Heart left ventricle (tissue), 16 donors: ENCODE measurements at regions not wholly inside any gene's neighbourhood (a gene's known extent, or its start where the extent isn't known, plus 50 kb on each side); places are given as distances from the start of the nearest gene placed in this dataset.

ENCODE experiments used
- ATAC-seq, 4 donors: fragments of 200-7000 bp; cut with Tn5 transposase; one replicate each; pipeline ENCODE4 v1.9.1; 2020 to 2022; ENCODE audit warnings: moderate library complexity in 4 of 4, mild to moderate bottlenecking in 3 of 4, moderate number of reproducible peaks in 1 of 4
- DNase-seq, 5 donors: peaks; one replicate each; pipeline ENCODE4 v3.0.0-alpha.2; 2020
- H3K27ac ChIP-seq, 12 donors: fragments of 200-600 bp; sonication (generic) in 4 of 12; one replicate each; pipeline versions ENCODE4 v1.5.0 to v1.8.0; 2016 to 2022; ENCODE audit warnings: mild to moderate bottlenecking in 2 of 12
- H3K27me3 ChIP-seq, 9 donors: fragments of 200-600 bp; sonication (generic) in 2 of 9; one replicate each; pipeline versions ENCODE4 v1.5.1 to v1.8.0; 2016 to 2022; ENCODE audit warnings: mild to moderate bottlenecking in 3 of 9
- H3K36me3 ChIP-seq, 9 donors: fragments of 200-600 bp; sonication (generic) in 2 of 9; one replicate each; pipeline versions ENCODE4 v1.5.0 to v1.8.0; 2018 to 2022; ENCODE audit warnings: mild to moderate bottlenecking in 2 of 9
- H3K4me1 ChIP-seq, 12 donors: fragments of 200-600 bp; sonication (generic) in 4 of 12; one replicate each; pipeline versions ENCODE4 v1.5.0 to v1.8.0; 2016 to 2022; ENCODE audit warnings: mild to moderate bottlenecking in 3 of 12
- H3K4me3 ChIP-seq, 12 donors: fragments of 200-600 bp; sonication (generic) in 4 of 12; one replicate each; pipeline versions ENCODE4 v1.5.0 to v1.8.0; 2017 to 2022; ENCODE audit warnings: mild to moderate bottlenecking in 9 of 12, moderate library complexity in 4 of 12
- H3K9me3 ChIP-seq, 12 donors: fragments of 200-600 bp; sonication (generic) in 4 of 12; one replicate each; pipeline versions ENCODE4 v1.5.0 to v1.8.0; 2016 to 2022; ENCODE audit warnings: mild to moderate bottlenecking in 1 of 12
- POLR2A ChIP-seq, 2 donors: fragments of 450-650 bp; IDR thresholded peaks; one replicate each; pipeline ENCODE4 v1.6.1; 2017; ENCODE audit warnings: antibody characterized with exemption in 2 of 2, mild to moderate bottlenecking in 2 of 2, moderate library complexity in 2 of 2
- WGBS, 4 donors: extraction: QIAGEN DNeasy Blood & Tissue Kit in 2 of 4; methylation state at CpG; one replicate each; pipeline versions ENCODE4 v1.1.5 to v1.1.7; 2013 to 2018; 5-methylcytosine and 5-hydroxymethylcytosine counted together
- intact Hi-C, 10 donors: fragments of 100-400 bp; cut with DNase I; formaldehyde crosslinking; loops; one replicate each; pipeline versions ENCODE4 v1.11.1 to v1.14.2; 2022
- TF ChIP-seq, protein P1 (sequence below), 12 donors: fragments of 200-600 bp; sonication (generic) in 4 of 12; IDR thresholded peaks; one replicate each; pipeline versions ENCODE4 v1.5.0 to v1.8.0; 2018 to 2022; ENCODE audit warnings: antibody characterized with exemption in 12 of 12, mild to moderate bottlenecking in 5 of 12
- donor health status: ischemic (EF 13 %, LVEDD 7.1; RV severe dilation, severe dysfunction).
- donor health status: healthy with polysubstance abuse.
- donor health status: DM: no; HTN: yes; CAD: no.
- donor health status: DM: no; HTN: no; CAD: no.
- donor health status: ischemic (EF 25% LVEDD 6.9; RV normal size, moderate dysfunction).
- donor health status: ischemic (EF 25% LVEDD 5.7; RV mildly dilated, moderate dysfunction).
- donor health status: healthy.
- donor health status: DM: yes; HTN: yes; CAD: no.
- donor health status: ischemic (EF 35%, LVEDD 5.7; RV mildly dilated, moderate dysfunction).
- donor health status: nonischemic (EF 11% LVEDD 7.7; RV severe dilation, severe dysfunction).
- donor health status: DM: yes; HTN: yes; CAD: no.
- donor health status: PGD.
- donor health status: ischemic (EF 29% LVEDD 5.4; RV normal size, mild dysfunction).
- donor health status: nonischemic (EF 23%, LVEDD 6.1; RV moderate dilation, normal function).

DNA sequence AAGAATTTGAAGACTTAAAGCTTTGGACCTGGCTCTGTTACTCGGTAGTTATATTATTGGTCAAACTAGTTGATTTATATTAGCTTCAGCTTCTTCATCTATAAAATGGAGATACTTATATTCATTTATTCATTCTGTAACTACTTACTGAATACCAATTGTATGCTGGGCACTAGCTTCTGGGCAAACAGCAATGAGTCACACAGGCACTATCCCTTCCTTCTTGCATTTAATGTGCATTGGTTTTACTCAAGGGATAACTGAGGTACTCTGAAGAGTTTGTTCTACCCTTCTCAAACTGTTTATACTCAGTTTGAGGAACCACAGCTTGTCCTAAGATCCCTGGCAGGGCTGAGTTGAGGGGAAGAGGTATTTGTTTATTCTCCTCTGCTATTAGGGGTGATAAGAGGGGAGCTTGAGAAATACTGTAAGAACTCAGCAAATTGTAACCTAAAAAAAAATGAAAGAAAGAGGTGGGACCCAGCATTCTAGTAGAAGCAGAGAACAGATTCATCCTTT is 825.4 kb upstream of the AMELY start:
- Histone ChIP-seq H3K27me3 (no peaks in the 10 kb centered on the region), H3K4me3 (no peak overlapping the region), H3K27ac (no peak overlapping the region), H3K4me1 (no peaks in the 10 kb centered on the region), H3K9me3 (no peaks in the 10 kb centered on the region), H3K36me3 (no peaks in the 10 kb centered on the region)
- intact Hi-C loops = no loop called here
- 84 to 97% methylated on average over 1 of the region's 1 CpG; no CpG with 5 or more reads in 2 of the 4 donors for WGBS, 4 donors
- no peak for TF ChIP-seq POLR2A (IDR thresholded peaks at IDR 0.05)
- TF ChIP-seq, protein P1, sequence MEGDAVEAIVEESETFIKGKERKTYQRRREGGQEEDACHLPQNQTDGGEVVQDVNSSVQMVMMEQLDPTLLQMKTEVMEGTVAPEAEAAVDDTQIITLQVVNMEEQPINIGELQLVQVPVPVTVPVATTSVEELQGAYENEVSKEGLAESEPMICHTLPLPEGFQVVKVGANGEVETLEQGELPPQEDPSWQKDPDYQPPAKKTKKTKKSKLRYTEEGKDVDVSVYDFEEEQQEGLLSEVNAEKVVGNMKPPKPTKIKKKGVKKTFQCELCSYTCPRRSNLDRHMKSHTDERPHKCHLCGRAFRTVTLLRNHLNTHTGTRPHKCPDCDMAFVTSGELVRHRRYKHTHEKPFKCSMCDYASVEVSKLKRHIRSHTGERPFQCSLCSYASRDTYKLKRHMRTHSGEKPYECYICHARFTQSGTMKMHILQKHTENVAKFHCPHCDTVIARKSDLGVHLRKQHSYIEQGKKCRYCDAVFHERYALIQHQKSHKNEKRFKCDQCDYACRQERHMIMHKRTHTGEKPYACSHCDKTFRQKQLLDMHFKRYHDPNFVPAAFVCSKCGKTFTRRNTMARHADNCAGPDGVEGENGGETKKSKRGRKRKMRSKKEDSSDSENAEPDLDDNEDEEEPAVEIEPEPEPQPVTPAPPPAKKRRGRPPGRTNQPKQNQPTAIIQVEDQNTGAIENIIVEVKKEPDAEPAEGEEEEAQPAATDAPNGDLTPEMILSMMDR (IDR thresholded peaks at IDR 0.05) = no peak
- no peak for DNase-seq
- ATAC-seq = no peak

DNA sequence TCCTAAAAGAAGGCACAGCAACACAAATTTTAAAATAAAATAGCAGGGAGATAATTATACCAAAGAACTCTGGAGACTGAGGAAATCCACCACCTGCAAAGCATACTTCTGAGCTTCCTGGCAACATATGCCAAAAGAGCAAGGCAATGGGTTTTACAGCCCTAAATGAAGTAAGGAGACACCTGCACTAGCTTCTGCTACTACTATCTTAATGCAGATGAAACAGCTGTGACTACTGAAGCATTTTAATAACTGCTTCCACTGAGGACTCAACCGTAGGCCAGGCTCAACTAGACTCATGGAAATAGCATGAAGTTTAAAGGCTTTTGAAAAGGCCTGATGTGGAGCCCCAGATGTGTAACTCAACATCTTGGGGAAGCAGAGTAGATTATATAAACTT is 820.1 kb upstream of the AMELY start:
- no peak for ATAC-seq
- no peaks in the 10 kb centered on the region for H3K27me3 ChIP-seq
- H3K9me3 ChIP-seq = no peaks in the 10 kb centered on the region
- no peak overlapping the region for H3K4me3 ChIP-seq
- H3K27ac ChIP-seq = no peak overlapping the region
- H3K4me1 ChIP-seq = peaks cover 0 to 5% (median 0%) of the 10 kb centered on the region in 12 donors
- no peak for DNase-seq
- intact Hi-C loops = no loop called here
- no peak for TF ChIP-seq POLR2A (IDR thresholded peaks at IDR 0.05)
- TF ChIP-seq, protein P1 (IDR thresholded peaks at IDR 0.05) = no peak
- WGBS, 4 donors = 59 to 76% methylated on average over 1 of the region's 1 CpG; no CpG with 5 or more reads in 2 of the 4 donors
- no peaks in the 10 kb centered on the region for H3K36me3 ChIP-seq

DNA sequence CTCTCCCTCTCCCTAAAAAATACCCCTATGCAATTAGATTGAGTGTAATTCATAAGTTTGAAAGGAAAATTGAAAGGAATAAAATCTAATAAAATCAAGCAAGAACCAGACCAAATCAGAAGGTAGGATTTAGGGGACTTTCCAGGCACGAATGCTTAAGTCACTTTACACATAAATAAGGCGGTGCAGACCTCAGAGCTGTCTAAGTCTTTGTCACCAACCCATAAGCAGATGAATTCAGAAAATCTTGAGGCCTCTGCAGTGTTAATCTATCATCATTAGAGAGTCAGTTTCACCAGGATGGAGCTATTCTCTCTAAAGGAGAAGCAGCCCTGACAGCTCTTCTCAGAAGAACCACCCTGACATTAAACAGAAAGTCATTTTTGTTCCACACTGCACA is 819.1 kb upstream of the AMELY start:
- Histone ChIP-seq H3K4me3 (no peak overlapping the region), H3K4me1 (peaks cover 0 to 5% (median 0%) of the 10 kb centered on the region in 12 donors), H3K36me3 (no peaks in the 10 kb centered on the region), H3K27ac (no peak overlapping the region), H3K27me3 (no peaks in the 10 kb centered on the region), H3K9me3 (no peaks in the 10 kb centered on the region)
- 89 to 94% methylated on average over 2 of the region's 2 CpGs; no CpG with 5 or more reads in 2 of the 4 donors for WGBS, 4 donors
- DNase-seq = no peak
- no peak for ATAC-seq
- no peak for TF ChIP-seq POLR2A (IDR thresholded peaks at IDR 0.05)
- TF ChIP-seq, protein P1 (IDR thresholded peaks at IDR 0.05) = no peak
- intact Hi-C loops = no loop called here

DNA sequence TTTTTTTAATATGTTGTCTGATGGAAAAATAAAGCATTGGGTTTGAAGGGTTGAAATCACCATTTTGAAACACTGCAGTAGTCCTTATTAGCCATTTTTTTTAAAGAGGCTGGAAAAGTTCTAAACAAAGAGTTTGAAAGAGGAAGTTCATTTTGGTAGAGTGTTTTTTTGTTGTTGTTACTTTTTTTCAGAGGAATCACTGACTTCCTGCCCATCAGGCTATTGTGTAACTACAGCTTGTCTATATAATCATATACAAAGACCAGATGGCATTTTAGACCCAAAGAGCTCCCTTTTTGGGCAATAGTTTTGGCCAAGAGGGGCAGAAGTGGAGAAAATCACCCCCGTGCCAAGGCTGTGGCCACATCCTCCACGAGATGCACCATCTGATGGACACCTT is 818.5 kb upstream of the AMELY start:
- intact Hi-C loops = no loop called here
- H3K27ac ChIP-seq = no peak overlapping the region
- H3K27me3 ChIP-seq = no peaks in the 10 kb centered on the region
- no peaks in the 10 kb centered on the region for H3K36me3 ChIP-seq
- no peaks in the 10 kb centered on the region for H3K9me3 ChIP-seq
- H3K4me1 ChIP-seq = peaks cover 0 to 5% (median 0%) of the 10 kb centered on the region in 12 donors
- WGBS, 4 donors = 55 to 83% methylated on average over 2 of the region's 2 CpGs; no CpG with 5 or more reads in 2 of the 4 donors
- no peak for DNase-seq
- H3K4me3 ChIP-seq = no peak overlapping the region
- TF ChIP-seq POLR2A (IDR thresholded peaks at IDR 0.05) = no peak
- TF ChIP-seq, protein P1 (IDR thresholded peaks at IDR 0.05) = no peak
- ATAC-seq = no peak
